IPS-18a (cell line): ENCODE measurements at regions not wholly inside any gene's neighbourhood (a gene's known extent, or its start where the extent isn't known, plus 50 kb on each side); places are given as distances from the start of the nearest gene placed in this dataset.

ENCODE experiments used
- H3K27ac ChIP-seq: one replicate; pipeline ENCODE4 v1.5.1; 2013; ENCODE audit warnings: low read length
- H3K27me3 ChIP-seq: one replicate; pipeline ENCODE4 v1.6.1; 2013; ENCODE audit warnings: mild to moderate bottlenecking, low read length; ENCODE audit not compliant: control insufficient read depth, insufficient read depth
- H3K36me3 ChIP-seq: one replicate; pipeline ENCODE4 v1.6.1; 2013; ENCODE audit warnings: low read depth, low read length; ENCODE audit not compliant: control insufficient read depth
- H3K4me1 ChIP-seq: one replicate; pipeline ENCODE4 v1.6.1; 2013; ENCODE audit warnings: low read depth, low read length; ENCODE audit not compliant: control insufficient read depth
- H3K4me3 ChIP-seq: one replicate; pipeline ENCODE4 v1.5.1; 2013; ENCODE audit warnings: low read length
- H3K9ac ChIP-seq: one replicate; pipeline ENCODE4 v1.6.1; 2013; ENCODE audit warnings: mild to moderate bottlenecking, low read length, moderate library complexity
- H3K9me3 ChIP-seq: one replicate; pipeline ENCODE4 v1.6.1; 2013; ENCODE audit warnings: low read depth, low read length; ENCODE audit not compliant: control insufficient read depth

- Histone ChIP-seq H3K27ac (no peak overlapping the region), H3K27me3 (no peaks in the 10 kb centered on the region), H3K4me1 (no peaks in the 10 kb centered on the region), H3K36me3 (no peaks in the 10 kb centered on the region), H3K4me3 (no peak overlapping the region), H3K9me3 (peaks cover 6% of the 10 kb centered on the region), H3K9ac (no peak overlapping the region)
Observed at GRCh38 chr18:75358928-75359327, 68.6 kb downstream of the SMIM21 start.

- Histone ChIP-seq H3K9me3 (peaks cover 23% of the 10 kb centered on the region), H3K27ac (no peak overlapping the region), H3K4me1 (peaks cover 22% of the 10 kb centered on the region), H3K9ac (no peak overlapping the region), H3K4me3 (no peak overlapping the region), H3K36me3 (no peaks in the 10 kb centered on the region), H3K27me3 (peaks cover 6% of the 10 kb centered on the region)
Observed at GRCh38 chr18:75353357-75353756, 74.1 kb downstream of the SMIM21 start.

GRCh38 chr18:75351409-75351808, 76.1 kb downstream of the SMIM21 start:
- H3K27ac ChIP-seq = no peak overlapping the region
- no peak overlapping the region for H3K4me3 ChIP-seq
- peaks cover 22% of the 10 kb centered on the region for H3K4me1 ChIP-seq
- H3K9ac ChIP-seq = no peak overlapping the region
- H3K36me3 ChIP-seq = no peaks in the 10 kb centered on the region
- peaks cover 6% of the 10 kb centered on the region for H3K27me3 ChIP-seq
- peaks cover 23% of the 10 kb centered on the region for H3K9me3 ChIP-seq

GRCh38 chr18:75350857-75351256, 76.6 kb downstream of the SMIM21 start:
- H3K36me3 ChIP-seq = no peaks in the 10 kb centered on the region
- H3K9me3 ChIP-seq = peaks cover 23% of the 10 kb centered on the region
- H3K9ac ChIP-seq = no peak overlapping the region
- peak overlapping the region; percentile 28 for H3K4me3 ChIP-seq
- peak overlapping the region; percentile 27 for H3K27ac ChIP-seq
- H3K4me1 ChIP-seq = peaks cover 22% of the 10 kb centered on the region
- H3K27me3 ChIP-seq = peaks cover 6% of the 10 kb centered on the region

GRCh38 chr18:75350512-75350839, 77.0 kb downstream of the SMIM21 start:
- peak overlapping the region; percentile 28 for H3K4me3 ChIP-seq

GRCh38 chr18:75349668-75350511, 77.6 kb downstream of the SMIM21 start:
- peaks cover 22% of the 10 kb centered on the region for H3K9me3 ChIP-seq
- no peak overlapping the region for H3K27ac ChIP-seq
- no peaks in the 10 kb centered on the region for H3K36me3 ChIP-seq
- H3K4me3 ChIP-seq = peak overlapping the region; percentile 28
- H3K27me3 ChIP-seq = peaks cover 6% of the 10 kb centered on the region
- peaks cover 22% of the 10 kb centered on the region for H3K4me1 ChIP-seq
- no peak overlapping the region for H3K9ac ChIP-seq

More at GRCh38 chr18:75350512-75350839, 77.0 kb downstream of the SMIM21 start:
- Histone ChIP-seq H3K27ac (peak overlapping the region; percentile 27), H3K9me3 (peaks cover 23% of the 10 kb centered on the region), H3K36me3 (no peaks in the 10 kb centered on the region), H3K4me1 (peaks cover 22% of the 10 kb centered on the region), H3K9ac (no peak overlapping the region), H3K27me3 (peaks cover 6% of the 10 kb centered on the region)

GRCh38 chr18:75346671-75347070, 80.8 kb downstream of the SMIM21 start:
- peaks cover 6% of the 10 kb centered on the region for H3K27me3 ChIP-seq
- peaks cover 35% of the 10 kb centered on the region for H3K4me1 ChIP-seq
- no peak overlapping the region for H3K9ac ChIP-seq
- no peak overlapping the region for H3K27ac ChIP-seq
- H3K36me3 ChIP-seq = no peaks in the 10 kb centered on the region
- peaks cover 1% of the 10 kb centered on the region for H3K9me3 ChIP-seq
- H3K4me3 ChIP-seq = no peak overlapping the region

GRCh38 chr18:75344615-75345014, 82.9 kb downstream of the SMIM21 start:
- peaks cover 4% of the 10 kb centered on the region for H3K27me3 ChIP-seq
- H3K27ac ChIP-seq = no peak overlapping the region

GRCh38 chr18:75344161-75344560, 83.3 kb downstream of the SMIM21 start:
- no peak overlapping the region for H3K4me3 ChIP-seq
- H3K27me3 ChIP-seq = no peaks in the 10 kb centered on the region
- no peak overlapping the region for H3K9ac ChIP-seq

More at GRCh38 chr18:75344615-75345014, 82.9 kb downstream of the SMIM21 start:
- Histone ChIP-seq H3K9ac (no peak overlapping the region), H3K4me3 (no peak overlapping the region), H3K4me1 (peaks cover 21% of the 10 kb centered on the region), H3K9me3 (no peaks in the 10 kb centered on the region), H3K36me3 (no peaks in the 10 kb centered on the region)

GRCh38 chr18:75343389-75343788, 84.1 kb downstream of the SMIM21 start:
- Histone ChIP-seq H3K36me3 (no peaks in the 10 kb centered on the region), H3K9ac (no peak overlapping the region), H3K4me1 (peaks cover 17% of the 10 kb centered on the region), H3K9me3 (no peaks in the 10 kb centered on the region), H3K27me3 (no peaks in the 10 kb centered on the region), H3K27ac (no peak overlapping the region), H3K4me3 (no peak overlapping the region)

More at GRCh38 chr18:75344161-75344560, 83.3 kb downstream of the SMIM21 start:
- H3K9me3 ChIP-seq = no peaks in the 10 kb centered on the region
- H3K36me3 ChIP-seq = no peaks in the 10 kb centered on the region
- peaks cover 17% of the 10 kb centered on the region for H3K4me1 ChIP-seq
- no peak overlapping the region for H3K27ac ChIP-seq

GRCh38 chr18:75341897-75342296, 85.6 kb downstream of the SMIM21 start:
- Histone ChIP-seq H3K36me3 (no peaks in the 10 kb centered on the region), H3K27ac (no peak overlapping the region), H3K27me3 (no peaks in the 10 kb centered on the region)

GRCh38 chr18:75341267-75341666, 86.2 kb downstream of the SMIM21 start:
- Histone ChIP-seq H3K27ac (no peak overlapping the region), H3K9me3 (no peaks in the 10 kb centered on the region), H3K27me3 (no peaks in the 10 kb centered on the region), H3K4me1 (peaks cover 17% of the 10 kb centered on the region), H3K36me3 (no peaks in the 10 kb centered on the region), H3K9ac (no peak overlapping the region), H3K4me3 (no peak overlapping the region)

More at GRCh38 chr18:75341897-75342296, 85.6 kb downstream of the SMIM21 start:
- Histone ChIP-seq H3K4me3 (no peak overlapping the region), H3K4me1 (peaks cover 17% of the 10 kb centered on the region), H3K9me3 (no peaks in the 10 kb centered on the region), H3K9ac (no peak overlapping the region)
